Stomach (tissue), 4 donors: ENCODE measurements at regions not wholly inside any gene's neighbourhood (a gene's known extent, or its start where the extent isn't known, plus 50 kb on each side); places are given as distances from the start of the nearest gene placed in this dataset.

Experiments
- EP300 ChIP-seq: sonication (generic); formaldehyde crosslinking; IDR thresholded peaks from one replicate; pipeline ENCODE4 v1.6.1; 2017; ENCODE audit warnings: antibody characterized with exemption
- POLR2A ChIP-seq, 4 donors: fragments of 450-650 bp; IDR thresholded peaks; one replicate each; pipeline ENCODE4 v1.6.1; 2016; ENCODE audit warnings: antibody characterized with exemption in 4 of 4, control low read depth in 2 of 4, mild to moderate bottlenecking in 1 of 4, moderate library complexity in 1 of 4
- POLR2AphosphoS5 ChIP-seq, 3 donors: sonication (generic); formaldehyde crosslinking; IDR thresholded peaks; one replicate each; pipeline ENCODE4 v1.6.1; 2016; ENCODE audit warnings: antibody characterized with exemption in 3 of 3
- TF ChIP-seq, protein P1 (sequence below), 7 experiments: fragments of 450-650 bp in 4 of 7; fragments of 200-600 bp in 3 of 7; sonication (generic) in 3 of 7; IDR thresholded peaks; one replicate each; pipeline ENCODE4 v1.5.1; 2016 to 2019; ENCODE audit warnings: antibody characterized with exemption in 7 of 7, control low read depth in 2 of 7, mild to moderate bottlenecking in 1 of 7

DNA sequence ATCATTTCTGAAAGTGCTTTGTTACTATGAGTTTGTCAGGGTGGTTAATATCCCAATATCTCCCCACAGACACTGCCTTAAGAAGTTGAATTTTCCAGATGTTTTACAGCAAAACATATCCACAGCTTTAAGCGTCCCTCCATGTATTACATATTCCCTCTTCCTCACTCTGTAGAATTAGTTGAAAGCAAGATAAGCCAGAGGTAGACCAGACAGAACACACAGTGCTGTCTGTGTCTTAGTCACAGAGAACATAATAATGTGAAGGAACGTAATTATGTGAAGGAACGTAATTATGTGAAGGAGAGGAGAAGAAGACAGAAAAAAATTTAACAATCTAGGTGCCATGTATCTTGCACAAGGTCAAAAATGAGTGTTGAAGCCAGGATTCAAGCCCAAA, 81.9 kb upstream of the LRATD1 start:
- TF ChIP-seq POLR2A (IDR thresholded peaks at IDR 0.05) (no peak), POLR2AphosphoS5 (IDR thresholded peaks at IDR 0.05) (no peak), EP300 (no peak)
- TF ChIP-seq, protein P1, sequence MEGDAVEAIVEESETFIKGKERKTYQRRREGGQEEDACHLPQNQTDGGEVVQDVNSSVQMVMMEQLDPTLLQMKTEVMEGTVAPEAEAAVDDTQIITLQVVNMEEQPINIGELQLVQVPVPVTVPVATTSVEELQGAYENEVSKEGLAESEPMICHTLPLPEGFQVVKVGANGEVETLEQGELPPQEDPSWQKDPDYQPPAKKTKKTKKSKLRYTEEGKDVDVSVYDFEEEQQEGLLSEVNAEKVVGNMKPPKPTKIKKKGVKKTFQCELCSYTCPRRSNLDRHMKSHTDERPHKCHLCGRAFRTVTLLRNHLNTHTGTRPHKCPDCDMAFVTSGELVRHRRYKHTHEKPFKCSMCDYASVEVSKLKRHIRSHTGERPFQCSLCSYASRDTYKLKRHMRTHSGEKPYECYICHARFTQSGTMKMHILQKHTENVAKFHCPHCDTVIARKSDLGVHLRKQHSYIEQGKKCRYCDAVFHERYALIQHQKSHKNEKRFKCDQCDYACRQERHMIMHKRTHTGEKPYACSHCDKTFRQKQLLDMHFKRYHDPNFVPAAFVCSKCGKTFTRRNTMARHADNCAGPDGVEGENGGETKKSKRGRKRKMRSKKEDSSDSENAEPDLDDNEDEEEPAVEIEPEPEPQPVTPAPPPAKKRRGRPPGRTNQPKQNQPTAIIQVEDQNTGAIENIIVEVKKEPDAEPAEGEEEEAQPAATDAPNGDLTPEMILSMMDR (IDR thresholded peaks at IDR 0.05), result no peak
